GM19397 (cell line): ENCODE measurements at regions not wholly inside any gene's neighbourhood (a gene's known extent, or its start where the extent isn't known, plus 50 kb on each side); places are given as distances from the start of the nearest gene placed in this dataset.
"Not testable (repeated sequence)": the region's sequence is repeated elsewhere in the genome, so short reads cannot be mapped to it uniquely, and the experiment has no call there.

ENCODE experiments used
- ATAC-seq: cut with Tn5 transposase; IDR thresholded peaks from one replicate; pipeline ENCODE4 v1.9.1; 2021; ENCODE audit warnings: mild to moderate bottlenecking, moderate library complexity; ENCODE audit not compliant: unreplicated experiment

- no peak for ATAC-seq
Observed at GRCh38 chr9:89853161-89853560, 248.3 kb downstream of the GADD45G start.

GRCh38 chr9:89853931-89854330 is 249.1 kb downstream of the GADD45G start:
- no peak for ATAC-seq

- no peak for ATAC-seq
Observed at GRCh38 chr9:89854715-89855475, 250.1 kb downstream of the GADD45G start.

GRCh38 chr9:89856296-89856695 is 251.5 kb downstream of the GADD45G start:
- not testable (repeated sequence) for ATAC-seq

GRCh38 chr9:89856950-89857349 is 252.1 kb downstream of the GADD45G start:
- not testable (repeated sequence) for ATAC-seq

- not testable (repeated sequence) for ATAC-seq
Observed at GRCh38 chr9:89859842-89860241, 255.0 kb downstream of the GADD45G start.

- ATAC-seq = not testable (repeated sequence)
Observed at GRCh38 chr9:89861371-89861770, 256.6 kb downstream of the GADD45G start.

GRCh38 chr9:89862316-89862715 is 257.5 kb downstream of the GADD45G start:
- no peak for ATAC-seq

GRCh38 chr9:89863141-89863540 is 258.3 kb downstream of the GADD45G start:
- no peak for ATAC-seq

- no peak for ATAC-seq
Observed at GRCh38 chr9:89863837-89864236, 259.0 kb downstream of the GADD45G start.

GRCh38 chr9:89864257-89864656 is 259.4 kb downstream of the GADD45G start:
- ATAC-seq = no peak

- ATAC-seq = no peak
Observed at GRCh38 chr9:89864731-89865130, 259.9 kb downstream of the GADD45G start.

- ATAC-seq = no peak
Observed at GRCh38 chr9:89865357-89865756, 260.5 kb downstream of the GADD45G start.

GRCh38 chr9:89865981-89866380 is 261.2 kb downstream of the GADD45G start:
- no peak for ATAC-seq

- no peak for ATAC-seq
Observed at GRCh38 chr9:89866701-89867100, 261.9 kb downstream of the GADD45G start.

GRCh38 chr9:89868100-89868499 is 263.3 kb downstream of the GADD45G start:
- ATAC-seq = no peak

GRCh38 chr9:89869793-89870580 is 265.2 kb downstream of the GADD45G start:
- ATAC-seq = no peak

- ATAC-seq = no peak
Observed at GRCh38 chr9:89871871-89872331, 267.1 kb downstream of the GADD45G start.

GRCh38 chr9:89872426-89872912 is 267.7 kb downstream of the GADD45G start:
- ATAC-seq = no peak

GRCh38 chr9:89872913-89873707 is 268.3 kb downstream of the GADD45G start:
- ATAC-seq = no peak

GRCh38 chr9:89873801-89874200 is 269.0 kb downstream of the GADD45G start:
- no peak for ATAC-seq
